ENCODE measurements at regions not wholly inside any gene's neighbourhood (a gene's known extent, or its start where the extent isn't known, plus 50 kb on each side); places are given as distances from the start of the nearest gene placed in this dataset.
"Not testable (repeated sequence)": the region's sequence is repeated elsewhere in the genome, so short reads cannot be mapped to it uniquely, and the experiment has no call there.

- no peak for DNase-seq (ENCODE audit: low read depth)
These were observed 191.9 kb downstream of the RRAGC start for GRCh38 chr1:38667626-38668025.

GRCh38 chr1:38662126-38662525 is 197.4 kb downstream of the RRAGC start:
- no peak for DNase-seq (ENCODE audit: low read depth)

GRCh38 chr1:38658883-38659282 is 200.7 kb downstream of the RRAGC start:
- no peak for DNase-seq (ENCODE audit: low read depth)

- DNase-seq (ENCODE audit: low read depth): no peak
These were observed 201.7 kb downstream of the RRAGC start for GRCh38 chr1:38657873-38658272.

GRCh38 chr1:38657207-38657840 is 202.2 kb downstream of the RRAGC start:
- DNase-seq (ENCODE audit: low read depth): no peak

- no peak for DNase-seq (ENCODE audit: low read depth)
These were observed 202.8 kb downstream of the RRAGC start for GRCh38 chr1:38656726-38657125.

GRCh38 chr1:38652217-38652616 is 207.4 kb downstream of the RRAGC start:
- DNase-seq (ENCODE audit: low read depth): no peak

GRCh38 chr1:38651669-38652068 is 207.9 kb downstream of the RRAGC start:
- no peak for DNase-seq (ENCODE audit: low read depth)

- DNase-seq (ENCODE audit: low read depth): no peak
These were observed 211.2 kb downstream of the RRAGC start for GRCh38 chr1:38648417-38648816.

- DNase-seq (ENCODE audit: low read depth): not testable (repeated sequence)
These were observed 212.2 kb downstream of the RRAGC start for GRCh38 chr1:38647341-38647740.

GRCh38 chr1:38644092-38644491 is 215.5 kb downstream of the RRAGC start:
- DNase-seq (ENCODE audit: low read depth): no peak

- DNase-seq (ENCODE audit: low read depth): no peak
These were observed 217.9 kb downstream of the RRAGC start for GRCh38 chr1:38641661-38642060.

GRCh38 chr1:38640371-38640770 is 219.2 kb downstream of the RRAGC start:
- DNase-seq (ENCODE audit: low read depth): no peak

GRCh38 chr1:38628241-38628640 is 231.3 kb downstream of the RRAGC start:
- DNase-seq (ENCODE audit: low read depth): no peak

GRCh38 chr1:38625939-38626338 is 233.6 kb downstream of the RRAGC start:
- DNase-seq (ENCODE audit: low read depth): no peak

- DNase-seq (ENCODE audit: low read depth): no peak
These were observed 235.1 kb downstream of the RRAGC start for GRCh38 chr1:38624336-38625039.

- no peak for DNase-seq (ENCODE audit: low read depth)
These were observed 236.0 kb downstream of the RRAGC start for GRCh38 chr1:38623529-38623928.

- DNase-seq (ENCODE audit: low read depth): no peak
These were observed 237.4 kb downstream of the RRAGC start for GRCh38 chr1:38622197-38622596.

- DNase-seq (ENCODE audit: low read depth): no peak
These were observed 242.7 kb downstream of the RRAGC start for GRCh38 chr1:38616846-38617245.

- DNase-seq (ENCODE audit: low read depth): no peak
These were observed 243.9 kb downstream of the RRAGC start for GRCh38 chr1:38615680-38616079.

GRCh38 chr1:38614861-38615260 is 244.7 kb downstream of the RRAGC start:
- DNase-seq (ENCODE audit: low read depth): no peak

GRCh38 chr1:38613996-38614395 is 245.6 kb downstream of the RRAGC start:
- DNase-seq (ENCODE audit: low read depth): no peak

- DNase-seq (ENCODE audit: low read depth): no peak
These were observed 246.6 kb downstream of the RRAGC start for GRCh38 chr1:38612951-38613350.

GRCh38 chr1:38611664-38612211 is 247.8 kb downstream of the RRAGC start:
- DNase-seq (ENCODE audit: low read depth): no peak

All from T-helper 22 cell (primary cell).